CD4-positive, alpha-beta T cell treated with Interleukin-6 at 100 ng/mL for 8 hours (primary cell): ENCODE measurements at regions not wholly inside any gene's neighbourhood (a gene's known extent, or its start where the extent isn't known, plus 50 kb on each side); places are given as distances from the start of the nearest gene placed in this dataset.

Experiments used
- DNase-seq: peaks from one replicate; pipeline ENCODE4 v3.0.0-alpha.2; 2020; ENCODE audit warnings: mixed read lengths, low spot score

DNA sequence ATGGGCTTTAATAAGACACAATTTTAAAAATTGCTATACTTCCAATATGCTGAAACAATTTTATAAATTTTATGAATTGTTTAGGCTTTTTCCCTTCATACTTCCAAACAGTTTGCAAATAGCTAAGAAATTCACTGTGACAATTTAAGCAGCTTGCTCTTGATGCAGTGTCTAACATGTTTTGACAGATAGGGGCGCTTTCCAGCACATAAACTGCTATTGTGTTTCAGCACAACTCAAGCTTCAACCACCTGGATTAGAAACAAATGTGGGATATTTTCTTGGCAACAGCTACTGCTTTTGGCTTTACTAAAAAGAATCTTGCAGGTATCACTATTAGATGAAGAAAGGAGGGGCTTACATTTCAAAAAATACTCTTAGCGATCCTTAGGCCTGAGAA is 565.8 kb upstream of the DPPA4 start:
- DNase-seq, result no peak

DNA sequence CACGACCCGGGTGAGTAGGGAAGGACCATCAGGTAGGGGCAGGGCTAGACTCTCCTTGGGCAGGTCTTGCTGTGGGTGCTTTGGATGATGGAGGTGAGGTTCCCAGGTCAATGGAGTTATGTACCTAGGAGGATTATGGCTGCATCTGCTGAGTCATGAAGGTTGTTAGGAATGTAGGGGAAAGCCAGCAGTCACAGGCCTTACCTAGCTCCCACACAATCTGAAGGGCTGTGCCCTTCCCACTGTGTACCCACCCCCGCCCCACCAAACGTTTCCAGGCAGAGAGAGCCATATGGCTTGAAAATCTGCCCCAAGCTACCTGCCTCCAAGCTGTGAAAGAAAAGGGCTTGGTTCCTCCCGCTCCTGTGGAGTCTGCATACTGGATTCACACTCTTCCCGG is 573.4 kb upstream of the DPPA4 start:
- no peak for DNase-seq

DNA sequence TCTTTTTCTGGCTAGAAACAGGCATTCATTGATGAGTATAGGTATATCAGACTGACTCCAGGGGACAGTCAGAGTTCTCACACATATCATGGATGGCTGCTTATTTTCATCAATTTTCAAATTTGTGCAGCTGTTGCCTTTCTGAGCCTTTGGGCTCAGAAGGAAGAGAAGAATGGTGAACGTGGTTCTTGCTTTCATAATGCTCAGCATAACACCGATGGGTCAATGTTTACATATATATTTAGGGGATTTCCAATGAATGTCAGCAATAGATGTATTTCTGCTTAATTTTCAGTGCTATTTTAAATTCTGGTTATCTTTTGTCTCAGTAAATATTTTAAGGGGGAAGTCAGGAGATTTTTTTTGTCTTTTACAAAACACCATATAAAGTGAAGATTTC is 581.4 kb upstream of the DPPA4 start:
- DNase-seq, result no peak

DNA sequence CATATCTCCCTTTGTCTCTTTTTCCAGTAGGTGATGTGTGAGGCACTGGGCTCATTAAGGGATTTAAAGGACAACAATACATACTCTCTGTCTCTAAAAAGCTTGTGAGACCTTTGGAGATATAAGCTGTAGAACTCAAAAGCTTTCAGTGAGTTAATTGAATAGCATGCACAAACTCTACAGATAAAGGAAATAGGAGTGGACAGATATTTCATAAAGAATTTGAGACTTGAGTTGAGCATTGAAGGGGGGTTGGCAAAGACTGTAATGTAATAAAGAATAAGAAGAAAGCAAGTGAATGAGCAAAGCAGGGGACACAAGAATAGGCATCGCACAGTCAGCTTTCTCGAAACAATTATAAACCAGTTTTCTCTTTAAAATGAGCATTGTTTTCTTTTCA is 583.4 kb upstream of the DPPA4 start:
- no peak for DNase-seq

DNA sequence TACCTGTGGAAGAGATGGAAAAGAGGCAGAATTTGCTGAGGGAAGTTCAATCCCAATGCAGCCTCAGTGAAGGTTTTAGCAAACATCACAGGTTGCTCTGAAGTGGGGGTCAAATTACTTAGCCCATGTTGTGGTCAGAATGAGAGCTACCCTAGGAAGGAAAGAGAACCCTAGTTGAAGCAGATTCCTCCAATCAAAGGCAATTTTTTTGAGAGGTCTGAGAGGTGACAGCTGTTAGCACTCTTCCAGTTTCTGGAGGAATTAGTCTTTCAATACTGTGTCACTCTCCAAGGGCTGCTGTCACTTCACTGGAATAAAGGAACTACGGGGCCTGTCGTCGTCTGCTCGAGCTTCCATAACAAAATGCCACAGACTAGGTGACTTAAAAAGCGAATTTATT is 584.2 kb upstream of the DPPA4 start:
- no peak for DNase-seq

DNA sequence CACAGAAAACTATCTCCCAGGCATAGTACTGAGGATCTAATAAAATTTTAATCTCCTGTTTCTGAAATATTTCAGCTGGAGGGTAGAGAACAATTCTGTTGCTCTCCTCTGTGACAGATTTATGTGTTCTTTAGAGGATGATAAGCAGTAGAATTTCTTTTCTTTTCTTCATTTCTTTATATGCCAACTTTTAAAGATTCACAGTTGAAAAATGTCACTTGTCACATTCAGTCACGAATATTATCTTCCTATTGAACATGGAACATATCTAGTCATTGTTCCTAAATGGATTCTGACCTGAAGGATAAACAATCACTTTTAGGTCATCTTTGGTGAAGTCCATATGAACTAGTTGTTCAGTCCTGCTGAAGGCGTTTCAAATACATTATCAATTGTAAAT is 585.5 kb upstream of the DPPA4 start:
- DNase-seq, result no peak

DNA sequence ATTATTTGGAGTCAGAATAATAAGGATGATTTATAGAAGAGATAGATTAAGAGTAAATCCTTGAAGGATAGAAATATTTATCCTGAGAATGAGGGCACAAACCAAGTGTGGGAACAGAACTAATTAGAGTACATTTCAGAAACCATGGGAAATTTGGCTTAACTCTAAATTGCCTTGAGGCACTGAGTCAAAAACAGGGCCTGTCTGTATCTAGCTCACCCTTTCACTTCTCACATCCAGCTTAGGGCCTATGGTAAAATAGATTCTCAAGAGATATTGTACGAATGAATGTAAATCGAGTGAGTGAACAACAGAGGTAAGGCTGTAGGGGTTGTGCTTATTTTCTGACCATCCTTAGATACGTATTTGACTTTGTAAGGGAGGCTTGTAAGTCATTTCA is 586.1 kb upstream of the DPPA4 start:
- no peak for DNase-seq

DNA sequence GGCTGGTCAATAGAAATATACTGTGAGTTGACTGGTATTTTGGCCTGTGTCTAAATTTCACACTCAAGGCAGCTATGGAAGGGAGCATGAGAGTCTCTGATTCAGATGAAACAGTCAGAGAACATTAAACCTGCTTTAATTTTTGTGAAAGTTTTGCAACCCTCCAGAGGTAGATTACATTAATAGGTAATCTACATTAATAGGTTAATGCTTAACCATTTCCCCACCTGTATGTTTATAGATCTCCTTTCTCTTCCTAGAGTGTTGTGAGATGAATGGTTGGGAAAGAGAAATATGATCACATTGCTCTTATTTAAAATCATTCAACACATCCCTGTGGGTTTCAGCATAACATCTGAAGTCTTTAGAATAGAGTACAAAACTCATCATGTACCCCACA is 586.9 kb upstream of the DPPA4 start:
- DNase-seq, result no peak

- no peak for DNase-seq
Observed at GRCh38 chr3:109926376-109926775, 589.0 kb upstream of the DPPA4 start.

GRCh38 chr3:109927161-109927560 is 589.8 kb upstream of the DPPA4 start:
- no peak for DNase-seq

DNA sequence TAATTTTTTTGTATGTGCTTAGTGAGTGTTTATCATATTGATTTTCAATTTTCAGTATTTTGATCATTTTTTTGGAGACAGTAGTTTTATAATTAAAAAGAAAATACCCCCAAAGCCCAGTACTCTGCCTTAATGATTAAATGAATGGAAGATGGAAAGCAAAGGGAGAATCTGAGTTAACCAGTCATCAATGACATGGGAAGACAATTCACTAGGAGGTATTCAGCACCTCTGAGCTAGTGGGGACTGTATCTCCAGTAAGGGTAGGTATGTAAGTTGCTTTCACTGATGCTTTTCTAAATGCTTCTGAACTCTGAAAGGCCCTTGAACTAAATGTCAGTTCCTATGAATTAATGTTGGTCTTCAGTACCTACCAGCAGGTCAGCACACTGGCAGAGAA is 590.4 kb upstream of the DPPA4 start:
- no peak for DNase-seq

- DNase-seq, result no peak
Observed at GRCh38 chr3:109930582-109930981, 593.2 kb upstream of the DPPA4 start.

DNA sequence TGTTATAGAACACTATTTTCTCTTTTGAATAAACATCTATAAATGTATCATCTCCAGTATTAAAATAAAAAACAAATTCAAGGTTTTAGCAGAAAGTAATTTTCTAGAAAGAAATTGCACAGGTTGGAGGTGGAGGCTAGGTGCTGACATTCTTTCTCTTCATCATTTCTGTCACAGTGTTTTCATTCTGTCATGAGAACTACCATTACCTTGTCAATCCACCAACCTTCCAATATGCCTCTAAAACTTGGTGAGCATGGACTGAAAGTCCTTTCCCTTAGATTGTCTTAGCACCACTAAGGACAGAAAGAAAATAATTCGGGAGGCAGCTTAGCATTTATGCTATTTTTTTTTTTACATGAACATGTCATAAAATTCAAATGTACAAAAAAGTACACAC is 596.2 kb upstream of the DPPA4 start:
- no peak for DNase-seq

- no peak for DNase-seq
Observed at GRCh38 chr3:109939817-109940216, 602.5 kb upstream of the DPPA4 start.

DNA sequence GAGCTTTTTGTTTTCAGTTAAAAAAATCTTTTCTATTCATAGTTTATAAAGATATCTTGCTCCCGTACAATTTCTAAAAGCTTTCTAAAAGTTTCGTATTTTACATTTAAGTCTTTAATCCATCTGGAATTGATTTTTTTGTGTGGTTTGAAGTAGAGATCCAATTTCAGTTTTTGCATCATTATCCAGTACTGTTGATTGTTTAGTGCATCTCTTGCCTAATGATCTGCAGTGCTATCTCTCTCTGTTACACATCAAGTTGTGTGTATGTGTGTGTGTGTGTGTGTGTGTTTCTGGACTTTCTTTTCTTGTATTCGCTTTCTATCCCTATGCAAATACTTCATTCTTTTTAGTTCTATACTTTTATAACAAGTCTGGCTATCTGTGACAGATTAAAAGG is 605.8 kb upstream of the DPPA4 start:
- no peak for DNase-seq

DNA sequence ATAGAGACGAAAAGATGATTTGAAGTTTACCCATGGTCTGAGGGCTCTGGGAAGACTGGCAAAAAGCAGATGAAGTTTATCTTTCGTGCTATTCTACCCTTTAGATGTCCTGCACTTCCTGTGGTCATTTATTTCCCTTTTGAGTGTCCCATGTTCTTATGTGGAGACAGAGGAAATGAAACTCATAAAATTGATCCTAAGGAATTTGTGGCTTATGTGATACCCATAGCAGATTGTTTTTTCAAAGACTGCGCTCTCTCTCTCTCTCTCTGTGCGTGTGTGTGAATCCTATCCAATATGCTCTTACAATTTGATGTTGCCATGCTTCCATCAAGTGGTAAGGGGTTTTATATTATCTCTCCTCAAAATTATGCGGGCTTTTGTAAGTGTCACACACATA is 607.5 kb upstream of the DPPA4 start:
- no peak for DNase-seq

- DNase-seq, result no peak
Observed at GRCh38 chr3:109952924-109953323, 615.6 kb upstream of the DPPA4 start.

DNA sequence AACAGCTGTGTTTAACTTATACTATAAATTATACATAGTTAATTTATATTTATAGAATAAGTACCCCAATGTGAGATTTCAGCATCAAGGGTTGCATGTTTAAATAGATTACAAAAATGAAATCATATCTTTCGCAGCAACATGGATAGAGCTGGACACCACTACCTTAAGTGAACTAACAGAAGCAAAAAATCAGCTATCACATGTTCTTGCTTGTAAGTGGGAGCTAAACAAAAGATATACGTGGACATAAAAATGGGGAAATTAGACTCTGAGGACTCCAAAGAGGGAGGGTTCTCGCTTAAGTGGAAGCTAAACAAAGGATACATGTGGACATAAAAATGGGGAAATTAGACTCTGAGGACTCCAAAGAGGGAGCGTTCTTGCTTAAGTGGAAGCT is 626.5 kb upstream of the DPPA4 start:
- no peak for DNase-seq

- DNase-seq, result no peak
Observed at GRCh38 chr3:109973733-109974132, 636.4 kb upstream of the DPPA4 start.

DNA sequence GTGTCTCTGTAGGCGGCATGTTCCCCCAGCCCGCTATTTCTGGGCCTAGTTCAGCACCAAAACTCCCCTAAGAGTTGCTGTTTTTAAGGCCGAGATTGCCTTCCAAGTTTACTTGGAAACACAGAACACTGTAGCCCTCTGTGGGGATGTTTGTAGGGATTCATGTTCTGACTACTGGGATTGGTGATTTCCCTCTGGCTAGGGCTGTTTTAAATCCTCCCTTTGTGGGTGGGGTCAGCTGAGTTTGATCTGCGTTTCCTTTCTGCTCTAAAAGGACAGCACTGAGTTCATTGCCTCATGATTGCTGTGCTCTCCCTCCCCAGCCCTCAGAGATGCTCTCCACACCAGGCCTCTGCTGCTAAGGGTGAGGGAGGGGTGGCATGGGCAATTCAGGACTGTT is 640.6 kb upstream of the DPPA4 start:
- DNase-seq, result no peak

DNA sequence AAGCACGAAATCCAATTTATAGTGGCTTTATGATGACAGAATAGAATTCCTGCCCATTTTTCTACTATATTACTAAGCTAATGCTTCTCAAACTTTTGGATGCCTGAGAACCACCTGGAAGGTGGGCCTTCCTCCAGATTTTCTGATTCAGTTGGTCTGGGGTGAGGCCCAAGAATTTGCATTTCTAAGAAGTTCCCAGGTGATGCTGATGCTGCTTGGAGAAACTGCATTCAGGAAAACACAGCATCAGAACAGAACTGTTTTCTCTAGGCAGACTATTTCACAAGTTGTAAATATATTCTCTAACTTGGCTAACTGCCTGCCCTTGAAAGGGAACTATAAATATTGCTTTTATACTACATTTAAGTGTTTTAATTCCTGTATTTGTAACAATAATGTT is 644.9 kb upstream of the DPPA4 start:
- DNase-seq, result no peak

DNA sequence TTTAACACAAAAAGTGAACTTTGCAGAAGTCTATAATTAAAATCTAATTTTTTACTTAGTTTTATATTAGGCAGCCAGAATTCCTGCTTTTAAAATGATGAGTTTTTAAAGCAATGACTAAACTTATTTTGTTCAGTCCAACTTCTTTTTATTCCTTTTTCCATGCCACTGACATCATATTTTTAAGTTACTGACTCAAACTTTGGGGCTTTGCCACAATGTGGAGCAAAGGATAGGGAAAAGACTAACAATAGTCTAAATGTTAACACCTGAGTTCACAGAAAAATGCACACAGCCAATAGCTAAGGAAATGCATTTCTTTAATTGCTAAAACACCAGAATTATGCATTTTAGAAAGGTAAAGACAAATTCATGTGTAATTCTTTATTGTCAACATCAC is 647.6 kb upstream of the DPPA4 start:
- DNase-seq, result no peak

GRCh38 chr3:109985943-109986555 is 648.7 kb upstream of the DPPA4 start:
- DNase-seq, result no peak

- DNase-seq, result no peak
Observed at GRCh38 chr3:109994853-109995252, 657.5 kb upstream of the DPPA4 start.

DNA sequence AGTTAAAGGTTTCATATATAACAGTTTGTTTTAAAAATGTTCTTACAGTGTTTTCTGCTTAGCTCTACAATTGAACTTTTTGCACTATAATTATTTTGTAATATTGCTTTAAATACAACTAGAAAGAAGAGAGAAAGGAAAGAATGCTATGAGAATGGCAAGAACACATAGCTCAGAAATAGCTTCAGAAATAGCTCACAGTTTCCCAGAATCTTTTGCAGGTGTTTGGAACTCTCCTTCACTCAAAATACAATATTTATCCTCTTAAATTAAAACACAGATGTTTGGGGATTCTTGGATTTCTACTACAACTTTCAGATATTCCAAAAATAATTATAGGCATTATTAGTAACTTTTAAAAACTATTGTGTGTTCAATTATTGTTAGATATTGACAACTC is 658.0 kb upstream of the DPPA4 start:
- no peak for DNase-seq
